Heart right ventricle (tissue), 16 donors: ENCODE measurements at regions not wholly inside any gene's neighbourhood (a gene's known extent, or its start where the extent isn't known, plus 50 kb on each side); places are given as distances from the start of the nearest gene placed in this dataset.

Experiments
- ATAC-seq, 8 donors: fragments of 200-7000 bp; cut with Tn5 transposase; one replicate each; pipeline ENCODE4 v1.9.1; 2020; ENCODE audit warnings: mild to moderate bottlenecking in 8 of 8, moderate library complexity in 8 of 8, moderate number of reproducible peaks in 1 of 8
- DNase-seq, 2 donors: peaks; one replicate each; pipeline ENCODE4 v3.0.0-alpha.2; 2020
- H3K27ac ChIP-seq, 10 donors: fragments of 200-600 bp; sonication (generic) in 2 of 10; one replicate each; pipeline versions ENCODE4 v1.5.0 to v1.8.0; 2020 to 2022; ENCODE audit warnings: mild to moderate bottlenecking in 3 of 10
- H3K27me3 ChIP-seq, 7 donors: fragments of 200-600 bp; one replicate each; pipeline ENCODE4 v1.8.0; 2021 to 2022; ENCODE audit warnings: mild to moderate bottlenecking in 2 of 7
- H3K36me3 ChIP-seq, 9 donors: fragments of 200-600 bp; sonication (generic) in 1 of 9; one replicate each; pipeline versions ENCODE4 v1.5.0 to v1.8.0; 2020 to 2022; ENCODE audit warnings: mild to moderate bottlenecking in 2 of 9
- H3K4me1 ChIP-seq, 9 donors: fragments of 200-600 bp; sonication (generic) in 1 of 9; one replicate each; pipeline versions ENCODE4 v1.5.0 to v1.8.0; 2020 to 2022; ENCODE audit warnings: mild to moderate bottlenecking in 4 of 9
- H3K4me3 ChIP-seq, 10 donors: fragments of 200-600 bp; sonication (generic) in 2 of 10; one replicate each; pipeline versions ENCODE4 v1.5.0 to v1.8.0; 2020 to 2022; ENCODE audit warnings: mild to moderate bottlenecking in 7 of 10, moderate library complexity in 2 of 10
- H3K9me3 ChIP-seq, 11 donors: fragments of 200-600 bp in 10 of 11; sonication (generic) in 2 of 11; one replicate each; pipeline versions ENCODE4 v1.5.0 to v1.8.0; 2013 to 2022; ENCODE audit warnings: mild to moderate bottlenecking in 2 of 11, control low read depth in 1 of 11, moderate library complexity in 1 of 11
- CTCF ChIP-seq, 9 donors: fragments of 200-600 bp; sonication (generic) in 2 of 9; IDR thresholded peaks; one replicate each; pipeline versions ENCODE4 v1.5.0 to v1.8.0; 2021 to 2022; ENCODE audit warnings: antibody characterized with exemption in 9 of 9, mild to moderate bottlenecking in 5 of 9, moderate library complexity in 1 of 9
- WGBS, 2 donors: extraction: QIAGEN DNeasy Blood & Tissue Kit; methylation state at CpG; one replicate each; pipeline ENCODE4 v1.1.7; 2013; ENCODE audit warnings: inconsistent platforms in 1 of 2; 5-methylcytosine and 5-hydroxymethylcytosine counted together
- intact Hi-C, 10 donors: fragments of 100-400 bp; cut with DNase I; formaldehyde crosslinking; loops; one replicate each; pipeline versions ENCODE4 v1.11.1 to v1.14.2; 2022
- donor health status: Arrhythmogenic right ventricular cardiomyopathy.
- donor health status: ischemic (EF 13 %, LVEDD 7.1; RV severe dilation, severe dysfunction).
- donor health status: healthy with polysubstance abuse.
- donor health status: DM: no; HTN: yes; CAD: no.
- donor health status: DM: no; HTN: no; CAD: no.
- donor health status: ischemic (EF 25% LVEDD 6.9; RV normal size, moderate dysfunction).
- donor health status: ischemic (EF 25% LVEDD 5.7; RV mildly dilated, moderate dysfunction).
- donor health status: healthy.
- donor health status: DM: yes; HTN: yes; CAD: no.
- donor health status: Ischemic cardiomyopathy.
- donor health status: ischemic (EF 35%, LVEDD 5.7; RV mildly dilated, moderate dysfunction).
- donor health status: nonischemic (EF 11% LVEDD 7.7; RV severe dilation, severe dysfunction).
- donor health status: DM: yes; HTN: yes; CAD: no.
- donor health status: PGD.
- donor health status: ischemic (EF 29% LVEDD 5.4; RV normal size, mild dysfunction).
- donor health status: nonischemic (EF 23%, LVEDD 6.1; RV moderate dilation, normal function).

- H3K36me3 ChIP-seq, result no peaks in the 10 kb centered on the region
- H3K4me1 ChIP-seq, result no peaks in the 10 kb centered on the region
- no peak for TF ChIP-seq CTCF (IDR thresholded peaks at IDR 0.05)
- no peak overlapping the region for H3K27ac ChIP-seq
- no peak overlapping the region for H3K4me3 ChIP-seq
- H3K27me3 ChIP-seq, result no peaks in the 10 kb centered on the region
- DNase-seq (no peak), ATAC-seq (no peak)
- peaks cover 0 to 12% (median 0%) of the 10 kb centered on the region in 11 donors for H3K9me3 ChIP-seq
- intact Hi-C loops, result no loop called here
- 69 to 76% methylated on average over 4 of the region's 4 CpGs for WGBS, 2 donors
These were observed 157.8 kb downstream of the SLCO4C1 start for GRCh38 chr5:102138243-102138653.

- Histone ChIP-seq H3K4me3 (no peak overlapping the region), H3K36me3 (no peaks in the 10 kb centered on the region), H3K9me3 (no peaks in the 10 kb centered on the region), H3K27ac (no peak overlapping the region), H3K4me1 (no peaks in the 10 kb centered on the region), H3K27me3 (peaks cover 0 to 4% (median 0%) of the 10 kb centered on the region in 7 donors)
- WGBS, 2 donors, result 74 to 94% methylated on average over 3 of the region's 3 CpGs
- TF ChIP-seq CTCF (IDR thresholded peaks at IDR 0.05), result no peak
- ATAC-seq (no peak), DNase-seq (no peak)
- intact Hi-C loops, result no loop called here
These were observed 165.2 kb downstream of the SLCO4C1 start for GRCh38 chr5:102130890-102131289.

- 80 to 88% methylated on average over 5 of the region's 5 CpGs for WGBS, 2 donors
These were observed 165.7 kb downstream of the SLCO4C1 start for GRCh38 chr5:102130386-102130785.

GRCh38 chr5:102119252-102119651, 176.8 kb downstream of the SLCO4C1 start:
- DNase-seq, result no peak
- no peaks in the 10 kb centered on the region for H3K4me1 ChIP-seq
- 68 to 77% methylated on average over 3 of the region's 3 CpGs for WGBS, 2 donors
- peaks cover 0 to 2% (median 0%) of the 10 kb centered on the region in 11 donors for H3K9me3 ChIP-seq
- H3K36me3 ChIP-seq, result no peaks in the 10 kb centered on the region
- H3K4me3 ChIP-seq, result no peak overlapping the region
- no peak for ATAC-seq
- H3K27me3 ChIP-seq, result no peaks in the 10 kb centered on the region
- H3K27ac ChIP-seq, result no peak overlapping the region
- no peak for TF ChIP-seq CTCF (IDR thresholded peaks at IDR 0.05)
- intact Hi-C loops, result no loop called here

More at GRCh38 chr5:102130386-102130785, 165.7 kb downstream of the SLCO4C1 start:
- Histone ChIP-seq H3K27ac (no peak overlapping the region), H3K4me1 (no peaks in the 10 kb centered on the region), H3K36me3 (no peaks in the 10 kb centered on the region), H3K27me3 (peaks cover 0 to 4% (median 0%) of the 10 kb centered on the region in 7 donors), H3K9me3 (no peaks in the 10 kb centered on the region), H3K4me3 (no peak overlapping the region)
- ATAC-seq (no peak), DNase-seq (no peak)
- no peak for TF ChIP-seq CTCF (IDR thresholded peaks at IDR 0.05)
- intact Hi-C loops, result no loop called here
